Germinal center (tissue), 1 donor: ENCODE measurements at regions not wholly inside any gene's neighbourhood (a gene's known extent, or its start where the extent isn't known, plus 50 kb on each side); places are given as distances from the start of the nearest gene placed in this dataset.

Experiments used
- DNase-seq: peaks from one replicate; pipeline ENCODE4 v3.0.0; 2012; ENCODE audit warnings: mixed read lengths, low spot score

- DNase-seq = no peak
Measured at GRCh38 chr10:78859769-78860168, 209.0 kb upstream of the ZMIZ1 start.

- DNase-seq = no peak
Measured at GRCh38 chr10:78860260-78860914, 208.4 kb upstream of the ZMIZ1 start.

- DNase-seq = no peak
Measured at GRCh38 chr10:78861529-78862327, 207.0 kb upstream of the ZMIZ1 start.

DNA sequence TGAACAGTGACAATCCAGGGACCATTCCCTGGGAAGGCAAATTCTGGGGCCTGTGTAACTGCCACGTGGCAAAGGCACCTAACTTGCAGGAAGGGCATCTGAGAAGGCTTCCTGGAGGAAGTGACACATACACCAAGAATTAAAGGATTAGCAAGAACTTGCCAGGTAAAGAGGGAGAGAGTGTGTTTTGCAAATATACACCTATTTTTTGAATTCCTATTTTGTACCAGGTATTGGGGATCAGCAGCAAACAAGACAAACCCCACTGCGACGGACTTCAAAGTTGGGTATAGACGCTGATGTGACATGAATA, 206.5 kb upstream of the ZMIZ1 start:
- no peak for DNase-seq

GRCh38 chr10:78863140-78863905, 205.4 kb upstream of the ZMIZ1 start:
- DNase-seq = no peak

- no peak for DNase-seq
Measured at GRCh38 chr10:78863906-78864239, 204.9 kb upstream of the ZMIZ1 start.

DNA sequence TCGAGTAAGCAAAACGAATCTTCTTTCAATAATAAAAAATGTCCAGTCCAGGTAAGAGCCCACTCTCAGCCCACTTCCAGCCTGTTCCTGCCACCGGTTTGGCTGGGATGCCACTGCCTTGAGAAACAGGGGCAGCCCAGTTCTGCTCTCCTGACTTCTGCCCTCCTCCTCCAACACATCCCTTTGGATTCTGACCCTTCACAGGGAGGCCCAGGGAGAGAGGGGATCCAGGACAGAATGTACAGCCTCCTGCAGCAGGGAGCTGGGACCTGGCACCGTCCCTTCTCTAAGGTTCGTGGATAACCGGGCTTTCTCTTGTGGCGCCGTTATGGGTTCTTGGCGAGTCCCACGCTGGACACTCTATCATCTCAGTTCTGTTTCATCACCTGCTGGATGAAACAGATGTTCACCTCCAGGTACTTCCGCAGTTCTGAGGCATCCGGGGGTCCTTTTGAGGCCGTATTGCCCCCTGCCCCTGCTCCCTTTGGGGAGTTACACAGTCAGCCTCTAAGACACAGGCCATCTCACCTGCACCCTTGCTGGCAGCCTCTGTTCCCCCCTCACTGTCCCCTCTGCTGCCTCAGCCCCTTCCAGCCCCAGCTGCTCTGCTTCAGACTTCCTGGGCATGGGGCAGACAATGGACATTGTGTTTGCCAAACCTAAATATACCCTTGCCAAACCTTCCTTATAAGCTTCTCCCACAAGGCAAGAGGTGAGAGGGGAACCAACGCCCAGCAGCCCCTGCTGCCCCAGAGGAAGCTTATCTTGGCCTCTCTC, 203.8 kb upstream of the ZMIZ1 start:
- no peak for DNase-seq

DNA sequence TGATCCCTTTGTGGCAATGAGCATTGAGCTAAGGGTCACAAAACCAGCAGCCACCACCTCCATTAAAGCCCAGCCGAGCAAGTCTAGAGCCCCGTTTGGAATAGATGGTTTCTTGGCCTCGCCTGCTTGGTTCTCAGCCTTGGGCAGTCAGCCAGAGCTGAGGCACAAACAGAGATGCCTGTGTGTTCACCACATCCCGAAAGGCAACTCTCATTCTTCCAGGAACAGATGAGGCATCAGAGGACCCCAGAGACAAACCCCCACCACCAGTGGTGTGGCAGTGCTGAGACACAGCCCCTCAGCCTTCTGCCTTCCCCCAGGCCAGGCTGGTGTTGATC, 203.3 kb upstream of the ZMIZ1 start:
- no peak for DNase-seq

DNA sequence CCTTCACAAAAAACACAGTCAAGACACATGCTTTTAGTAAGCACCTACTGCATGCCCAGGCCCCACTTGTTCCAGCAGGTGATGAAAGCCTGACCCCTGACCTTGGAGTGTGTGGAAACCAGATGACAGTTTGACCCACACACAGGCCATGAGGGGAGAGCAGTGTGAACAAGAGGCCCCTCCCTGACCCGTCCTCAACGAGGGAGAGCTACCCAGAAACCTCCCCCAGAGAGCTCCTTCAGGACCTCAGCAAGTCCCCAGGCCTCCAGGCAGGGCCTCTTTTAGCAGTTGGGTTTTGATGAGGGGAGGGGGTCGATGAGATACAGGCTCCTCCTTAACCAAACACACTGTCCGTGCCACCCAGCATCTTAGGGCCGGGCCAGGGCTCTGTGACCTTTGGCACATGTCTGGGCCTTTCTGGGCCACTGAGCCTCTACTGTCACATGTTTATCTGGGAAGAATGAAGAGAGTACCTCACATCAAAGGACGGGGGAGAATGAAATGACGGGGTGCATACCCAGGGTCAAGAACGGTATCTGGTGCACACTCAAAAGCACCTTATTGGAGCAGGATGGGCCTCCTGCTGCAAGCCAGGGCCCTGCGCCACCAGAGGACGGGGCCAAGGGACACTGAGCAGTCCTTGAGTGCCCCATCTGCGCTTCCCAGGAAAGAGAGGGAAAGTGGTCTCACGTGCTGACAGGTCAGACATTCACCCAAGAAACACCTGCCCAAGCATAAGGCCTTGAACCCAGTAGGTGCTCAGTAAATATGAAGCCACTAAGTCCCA, 202.6 kb upstream of the ZMIZ1 start:
- DNase-seq = no peak

GRCh38 chr10:78866731-78867554, 201.8 kb upstream of the ZMIZ1 start:
- no peak for DNase-seq

- no peak for DNase-seq
Measured at GRCh38 chr10:78867555-78867939, 201.2 kb upstream of the ZMIZ1 start.

DNA sequence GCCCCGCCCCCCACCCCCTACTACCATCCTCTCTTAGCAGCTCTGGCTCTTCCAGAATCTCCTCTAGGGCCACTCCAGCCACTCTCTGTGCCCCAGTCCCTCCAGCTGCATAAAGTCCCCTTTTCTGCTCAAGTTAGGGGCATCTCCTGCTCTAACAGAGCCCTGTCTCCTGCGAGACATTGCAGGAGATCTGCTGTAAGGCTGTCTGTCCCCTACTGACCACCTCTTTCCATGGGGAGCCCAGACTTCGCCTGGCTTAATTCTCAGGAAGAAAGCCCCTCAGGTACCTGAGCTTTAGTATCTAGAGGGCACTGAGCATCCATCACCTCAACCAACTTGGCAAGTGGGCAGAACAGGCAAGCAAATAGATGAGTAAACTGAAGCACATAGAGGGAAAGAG, 200.7 kb upstream of the ZMIZ1 start:
- DNase-seq = no peak

DNA sequence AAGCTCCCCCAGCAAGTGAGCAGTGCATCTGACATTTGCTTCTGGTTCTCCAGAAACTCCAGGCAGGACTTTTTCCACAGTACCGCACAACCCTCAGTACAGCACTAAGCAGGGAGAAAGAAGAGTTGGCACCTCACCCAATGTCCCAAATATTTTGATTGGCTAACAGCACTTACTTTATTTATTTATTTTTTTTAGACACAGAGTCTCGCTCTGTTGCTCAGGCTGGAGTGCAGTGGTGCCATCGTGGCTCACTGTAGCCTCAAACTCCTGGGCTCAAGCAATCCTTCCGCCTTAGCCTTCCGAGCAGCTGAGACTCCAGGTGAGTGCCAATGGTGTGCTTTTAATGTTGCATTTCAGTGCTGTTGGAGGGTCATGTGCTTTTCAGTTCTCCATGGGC, 200.3 kb upstream of the ZMIZ1 start:
- no peak for DNase-seq

GRCh38 chr10:78868861-78869260, 199.9 kb upstream of the ZMIZ1 start:
- no peak for DNase-seq

GRCh38 chr10:78869508-78870454, 199.0 kb upstream of the ZMIZ1 start:
- no peak for DNase-seq

GRCh38 chr10:78870458-78870857, 198.3 kb upstream of the ZMIZ1 start:
- DNase-seq = no peak

GRCh38 chr10:78871796-78872195, 197.0 kb upstream of the ZMIZ1 start:
- no peak for DNase-seq

GRCh38 chr10:78873413-78873812, 195.4 kb upstream of the ZMIZ1 start:
- DNase-seq = no peak

- DNase-seq = no peak
Measured at GRCh38 chr10:78875331-78875877, 193.4 kb upstream of the ZMIZ1 start.

GRCh38 chr10:78875932-78876331, 192.8 kb upstream of the ZMIZ1 start:
- no peak for DNase-seq
